ENCODE measurements at regions not wholly inside any gene's neighbourhood (a gene's known extent, or its start where the extent isn't known, plus 50 kb on each side); places are given as distances from the start of the nearest gene placed in this dataset.

- no peak overlapping the region for H3K4me3 ChIP-seq (ENCODE audit: control insufficient read depth in 1 of 2, extremely low read depth in 1 of 2, low read length in 1 of 2)
- no peak overlapping the region for H3K27ac ChIP-seq (ENCODE audit: low read length)
- no peak overlapping the region for H3K4me3 Mint-ChIP-seq
- no peaks in the 10 kb centered on the region for H3K9me3 ChIP-seq
- DNase-seq = no peak
- H3K27me3 Mint-ChIP-seq = peaks cover 8 to 11% of the 10 kb centered on the region in 2 donors
- H3K27me3 ChIP-seq (replicated peaks in 1 of 2; ENCODE audit: control insufficient read depth in 2 of 2, extremely low read depth in 1 of 2, insufficient read depth in 2 of 2, low read length in 1 of 2) = peaks cover 0 to 10% of the 10 kb centered on the region in 2 experiments
- no peak overlapping the region for H3K27ac Mint-ChIP-seq
- H3K36me3 ChIP-seq (ENCODE audit: control insufficient read depth in 2 of 2, extremely low read depth in 1 of 2, insufficient read depth in 1 of 2, low read length in 1 of 2) = no peaks in the 10 kb centered on the region
- H3K4me1 ChIP-seq (ENCODE audit: control insufficient read depth in 1 of 2, extremely low read depth in 1 of 2, insufficient read depth in 2 of 2, low read length in 2 of 2) = no peaks in the 10 kb centered on the region
- ATAC-seq (replicated peaks in 1 of 4) = no peak
- no peaks in the 10 kb centered on the region for H3K36me3 Mint-ChIP-seq
- H3K9me3 Mint-ChIP-seq = no peaks in the 10 kb centered on the region
- no peaks in the 10 kb centered on the region for H3K4me1 Mint-ChIP-seq
- ChIA-PET CTCF (no interaction called here), POLR2A (no interaction called here)
- WGBS (ENCODE audit: insufficient coverage) = 62% methylated on average over 7 of the region's 9 CpGs
Observed at GRCh38 chr11:115566180-115566764, 62.1 kb upstream of the CADM1 start.

GRCh38 chr11:115564851-115565250 is 60.6 kb upstream of the CADM1 start:
- Histone ChIP-seq H3K27me3 (replicated peaks in 1 of 2; ENCODE audit: control insufficient read depth in 2 of 2, extremely low read depth in 1 of 2, insufficient read depth in 2 of 2, low read length in 1 of 2) (peaks cover 0 to 9% of the 10 kb centered on the region in 2 experiments), H3K36me3 (ENCODE audit: control insufficient read depth in 2 of 2, extremely low read depth in 1 of 2, insufficient read depth in 1 of 2, low read length in 1 of 2) (no peaks in the 10 kb centered on the region), H3K4me1 (ENCODE audit: control insufficient read depth in 1 of 2, extremely low read depth in 1 of 2, insufficient read depth in 2 of 2, low read length in 2 of 2) (no peaks in the 10 kb centered on the region), H3K9me3 (no peaks in the 10 kb centered on the region), H3K4me3 (ENCODE audit: control insufficient read depth in 1 of 2, extremely low read depth in 1 of 2, low read length in 1 of 2) (no peak overlapping the region), H3K27ac (ENCODE audit: low read length) (no peak overlapping the region)
- H3K4me1 Mint-ChIP-seq = no peaks in the 10 kb centered on the region
- WGBS (ENCODE audit: insufficient coverage) = 76% methylated on average over 7 of the region's 8 CpGs
- H3K4me3 Mint-ChIP-seq = no peak overlapping the region
- peaks cover 8 to 11% of the 10 kb centered on the region in 2 donors for H3K27me3 Mint-ChIP-seq
- ChIA-PET CTCF (no interaction called here), POLR2A (interaction anchor here in 1 of 2 donors (0.7 kb wide), 1 partner anchor 46 kb away, joined by 4 read pairs; no protein-coding TSS in a partner anchor)
- no peaks in the 10 kb centered on the region for H3K36me3 Mint-ChIP-seq
- no peaks in the 10 kb centered on the region for H3K9me3 Mint-ChIP-seq
- no peak overlapping the region for H3K27ac Mint-ChIP-seq
- DNase-seq (no peak), ATAC-seq (replicated peaks in 1 of 4) (no peak)

GRCh38 chr11:115561116-115561515 is 56.9 kb upstream of the CADM1 start:
- H3K36me3 Mint-ChIP-seq = no peaks in the 10 kb centered on the region
- 13% methylated on average over 2 of the region's 2 CpGs for WGBS (ENCODE audit: insufficient coverage)
- CTCF ChIA-PET = no interaction called here
- no peaks in the 10 kb centered on the region for H3K4me1 Mint-ChIP-seq
- POLR2A ChIA-PET = no interaction called here
- H3K9me3 ChIP-seq = no peaks in the 10 kb centered on the region
- no peaks in the 10 kb centered on the region for H3K36me3 ChIP-seq (ENCODE audit: control insufficient read depth in 2 of 2, extremely low read depth in 1 of 2, insufficient read depth in 1 of 2, low read length in 1 of 2)
- H3K4me1 ChIP-seq (ENCODE audit: control insufficient read depth in 1 of 2, extremely low read depth in 1 of 2, insufficient read depth in 2 of 2, low read length in 2 of 2) = no peaks in the 10 kb centered on the region
- no peak overlapping the region for H3K27ac ChIP-seq (ENCODE audit: low read length)
- H3K27me3 Mint-ChIP-seq = peaks cover 0 to 5% of the 10 kb centered on the region in 2 donors
- ATAC-seq (replicated peaks in 1 of 4) (no peak), DNase-seq (no peak)
- no peak overlapping the region for H3K27ac Mint-ChIP-seq
- no peak overlapping the region for H3K4me3 Mint-ChIP-seq
- H3K9me3 Mint-ChIP-seq = no peaks in the 10 kb centered on the region
- no peak overlapping the region for H3K4me3 ChIP-seq (ENCODE audit: control insufficient read depth in 1 of 2, extremely low read depth in 1 of 2, low read length in 1 of 2)
- H3K27me3 ChIP-seq (replicated peaks in 1 of 2; ENCODE audit: control insufficient read depth in 2 of 2, extremely low read depth in 1 of 2, insufficient read depth in 2 of 2, low read length in 1 of 2) = peaks cover 0 to 3% of the 10 kb centered on the region in 2 experiments

GRCh38 chr11:115558635-115559034 is 54.4 kb upstream of the CADM1 start:
- Mint-ChIP-seq H3K36me3 (no peaks in the 10 kb centered on the region), H3K27ac (no peak overlapping the region), H3K27me3 (peaks cover 0 to 5% of the 10 kb centered on the region in 2 donors), H3K4me1 (no peaks in the 10 kb centered on the region), H3K9me3 (no peaks in the 10 kb centered on the region), H3K4me3 (no peak overlapping the region)
- no peak overlapping the region for H3K4me3 ChIP-seq (ENCODE audit: control insufficient read depth in 1 of 2, extremely low read depth in 1 of 2, low read length in 1 of 2)
- CTCF ChIA-PET = no interaction called here
- H3K27me3 ChIP-seq (replicated peaks in 1 of 2; ENCODE audit: control insufficient read depth in 2 of 2, extremely low read depth in 1 of 2, insufficient read depth in 2 of 2, low read length in 1 of 2) = no peaks in the 10 kb centered on the region
- DNase-seq = no peak
- ATAC-seq (replicated peaks in 1 of 4) = no peak
- no CpG with 5 or more reads among the region's 1 CpG for whole genome bisulfite sequencing (ENCODE audit: insufficient coverage)
- no peaks in the 10 kb centered on the region for H3K9me3 ChIP-seq
- no peaks in the 10 kb centered on the region for H3K36me3 ChIP-seq (ENCODE audit: control insufficient read depth in 2 of 2, extremely low read depth in 1 of 2, insufficient read depth in 1 of 2, low read length in 1 of 2)
- no peak overlapping the region for H3K27ac ChIP-seq (ENCODE audit: low read length)
- no peaks in the 10 kb centered on the region for H3K4me1 ChIP-seq (ENCODE audit: control insufficient read depth in 1 of 2, extremely low read depth in 1 of 2, insufficient read depth in 2 of 2, low read length in 2 of 2)
- POLR2A ChIA-PET = no interaction called here

GRCh38 chr11:115557681-115558080 is 53.5 kb upstream of the CADM1 start:
- Histone ChIP-seq H3K9me3 (no peaks in the 10 kb centered on the region), H3K27me3 (replicated peaks in 1 of 2; ENCODE audit: control insufficient read depth in 2 of 2, extremely low read depth in 1 of 2, insufficient read depth in 2 of 2, low read length in 1 of 2) (no peaks in the 10 kb centered on the region), H3K27ac (ENCODE audit: low read length) (no peak overlapping the region), H3K36me3 (ENCODE audit: control insufficient read depth in 2 of 2, extremely low read depth in 1 of 2, insufficient read depth in 1 of 2, low read length in 1 of 2) (no peaks in the 10 kb centered on the region), H3K4me1 (ENCODE audit: control insufficient read depth in 1 of 2, extremely low read depth in 1 of 2, insufficient read depth in 2 of 2, low read length in 2 of 2) (no peaks in the 10 kb centered on the region), H3K4me3 (ENCODE audit: control insufficient read depth in 1 of 2, extremely low read depth in 1 of 2, low read length in 1 of 2) (no peak overlapping the region)
- Mint-ChIP-seq H3K4me3 (no peak overlapping the region), H3K27ac (no peak overlapping the region), H3K27me3 (peaks cover 0 to 3% of the 10 kb centered on the region in 2 donors), H3K4me1 (no peaks in the 10 kb centered on the region), H3K9me3 (no peaks in the 10 kb centered on the region), H3K36me3 (no peaks in the 10 kb centered on the region)
- 57% methylated on average over 6 of the region's 7 CpGs for WGBS (ENCODE audit: insufficient coverage)
- CTCF ChIA-PET = no interaction called here
- DNase-seq = no peak
- ATAC-seq (replicated peaks in 1 of 4) = no peak
- POLR2A ChIA-PET = no interaction called here

GRCh38 chr11:115556984-115557383 is 52.8 kb upstream of the CADM1 start:
- Mint-ChIP-seq H3K36me3 (no peaks in the 10 kb centered on the region), H3K27me3 (peaks cover 0 to 2% of the 10 kb centered on the region in 2 donors), H3K27ac (no peak overlapping the region), H3K4me3 (no peak overlapping the region), H3K9me3 (no peaks in the 10 kb centered on the region), H3K4me1 (no peaks in the 10 kb centered on the region)
- no peaks in the 10 kb centered on the region for H3K9me3 ChIP-seq
- POLR2A ChIA-PET = no interaction called here
- DNase-seq (no peak), ATAC-seq (replicated peaks in 1 of 4) (no peak)
- no peaks in the 10 kb centered on the region for H3K4me1 ChIP-seq (ENCODE audit: control insufficient read depth in 1 of 2, extremely low read depth in 1 of 2, insufficient read depth in 2 of 2, low read length in 2 of 2)
- H3K36me3 ChIP-seq (ENCODE audit: control insufficient read depth in 2 of 2, extremely low read depth in 1 of 2, insufficient read depth in 1 of 2, low read length in 1 of 2) = no peaks in the 10 kb centered on the region
- H3K4me3 ChIP-seq (ENCODE audit: control insufficient read depth in 1 of 2, extremely low read depth in 1 of 2, low read length in 1 of 2) = no peak overlapping the region
- CTCF ChIA-PET = no interaction called here
- no peak overlapping the region for H3K27ac ChIP-seq (ENCODE audit: low read length)
- WGBS (ENCODE audit: insufficient coverage) = 78% methylated on average over 2 of the region's 7 CpGs
- H3K27me3 ChIP-seq (replicated peaks in 1 of 2; ENCODE audit: control insufficient read depth in 2 of 2, extremely low read depth in 1 of 2, insufficient read depth in 2 of 2, low read length in 1 of 2) = no peaks in the 10 kb centered on the region
